Upper lobe of left lung (tissue), 6 donors: ENCODE measurements at regions not wholly inside any gene's neighbourhood (a gene's known extent, or its start where the extent isn't known, plus 50 kb on each side); places are given as distances from the start of the nearest gene placed in this dataset.

Experiments
- ATAC-seq, 2 donors: fragments of 200-7000 bp; cut with Tn5 transposase; one replicate each; pipeline ENCODE4 v1.9.1; 2022; ENCODE audit warnings: mild to moderate bottlenecking in 2 of 2, moderate library complexity in 2 of 2; ENCODE audit not compliant: low FRiP score in 2 of 2
- DNase-seq, 2 donors: peaks; one replicate each; pipeline ENCODE4 v3.0.0-alpha.2; 2019 to 2020
- H3K27ac ChIP-seq, 4 donors: fragments of 200-600 bp; sonication (generic); one replicate each; pipeline ENCODE4 v1.5.1; 2016 to 2019
- H3K27me3 ChIP-seq, 4 donors: fragments of 200-600 bp; sonication (generic); one replicate each; pipeline ENCODE4 v1.5.1; 2017 to 2019
- H3K36me3 ChIP-seq, 4 donors: fragments of 200-600 bp; sonication (generic); one replicate each; pipeline ENCODE4 v1.5.1; 2016 to 2019
- H3K4me1 ChIP-seq, 4 donors: fragments of 200-600 bp; sonication (generic); one replicate each; pipeline ENCODE4 v1.5.1; 2018 to 2019
- H3K4me3 ChIP-seq, 4 donors: fragments of 200-600 bp; sonication (generic); one replicate each; pipeline ENCODE4 v1.5.1; 2017 to 2019; ENCODE audit warnings: mild to moderate bottlenecking in 2 of 4, moderate library complexity in 1 of 4
- H3K9me3 ChIP-seq, 4 donors: fragments of 200-600 bp; sonication (generic); one replicate each; pipeline ENCODE4 v1.5.1; 2018 to 2019
- CTCF ChIP-seq, 6 experiments: fragments of 450-650 bp in 4 of 6; fragments of 200-600 bp in 2 of 6; sonication (generic) in 2 of 6; IDR thresholded peaks; one replicate each; pipeline ENCODE4 v1.5.1; 2016 to 2019; ENCODE audit warnings: antibody characterized with exemption in 6 of 6
- EP300 ChIP-seq, 4 donors: sonication (generic); formaldehyde crosslinking; IDR thresholded peaks; one replicate each; pipeline ENCODE4 v1.5.1; 2017; ENCODE audit warnings: antibody characterized with exemption in 4 of 4, control low read depth in 2 of 4
- POLR2A ChIP-seq, 4 donors: fragments of 450-650 bp; IDR thresholded peaks; one replicate each; pipeline ENCODE4 v1.5.1; 2016 to 2017; ENCODE audit warnings: antibody characterized with exemption in 4 of 4, mild to moderate bottlenecking in 2 of 4
- POLR2AphosphoS5 ChIP-seq, 2 donors: sonication (generic); formaldehyde crosslinking; IDR thresholded peaks; one replicate each; pipeline ENCODE4 v1.5.1; 2017; ENCODE audit warnings: antibody characterized with exemption in 2 of 2
- WGBS, 2 donors: methylation state at CpG; one replicate each; pipeline ENCODE4 v1.1.5; 2017 to 2018; 5-methylcytosine and 5-hydroxymethylcytosine counted together
- donor health status: DM: no; HTN: no; CAD: no; lungs with moderate emphysema.
- donor health status: DM: no; HTN: yes; CAD: no; lungs with severe emphysema.

GRCh38 chr1:234864116-234864515, 254.1 kb upstream of the IRF2BP2 start:
- Histone ChIP-seq H3K27ac (peak overlapping the region in 3 of 4 donors; percentile 44 to 77 (median 75)), H3K36me3 (no peaks in the 10 kb centered on the region), H3K9me3 (no peaks in the 10 kb centered on the region), H3K27me3 (no peaks in the 10 kb centered on the region), H3K4me3 (no peak overlapping the region), H3K4me1 (peaks cover 9 to 40% (median 25%) of the 10 kb centered on the region in 4 donors)
- DNase-seq: no peak
- 92 to 95% methylated on average over 3 of the region's 3 CpGs for WGBS, 2 donors
- no peak for ATAC-seq
- no peak for TF ChIP-seq EP300 (IDR thresholded peaks at IDR 0.05)
- no peak for TF ChIP-seq POLR2A (IDR thresholded peaks at IDR 0.05)
- TF ChIP-seq POLR2AphosphoS5 (IDR thresholded peaks at IDR 0.05): no peak
- TF ChIP-seq CTCF (IDR thresholded peaks at IDR 0.05): no peak

- Histone ChIP-seq H3K27me3 (no peaks in the 10 kb centered on the region), H3K27ac (peak overlapping the region; percentile 36 to 77 (median 60)), H3K4me3 (no peak overlapping the region), H3K4me1 (peaks cover 9 to 40% (median 25%) of the 10 kb centered on the region in 4 donors), H3K9me3 (no peaks in the 10 kb centered on the region), H3K36me3 (no peaks in the 10 kb centered on the region)
- no peak for TF ChIP-seq POLR2AphosphoS5 (IDR thresholded peaks at IDR 0.05)
- no peak for TF ChIP-seq POLR2A (IDR thresholded peaks at IDR 0.05)
- no peak for TF ChIP-seq CTCF (IDR thresholded peaks at IDR 0.05)
- TF ChIP-seq EP300 (IDR thresholded peaks at IDR 0.05): no peak
- ATAC-seq: peak in 1 of 2 donors; percentile 78
- 82 to 95% methylated on average over 6 of the region's 6 CpGs for WGBS, 2 donors
- no peak for DNase-seq
Measured at GRCh38 chr1:234863551-234863971, 253.6 kb upstream of the IRF2BP2 start.

- ATAC-seq (peak; percentile 38 to 57), DNase-seq (peak in 1 of 2 donors; percentile 56)
- peaks cover 9 to 39% (median 25%) of the 10 kb centered on the region in 4 donors for H3K4me1 ChIP-seq
- peak overlapping the region; percentile 44 to 77 (median 70) for H3K27ac ChIP-seq
- H3K36me3 ChIP-seq: no peaks in the 10 kb centered on the region
- TF ChIP-seq EP300 (IDR thresholded peaks at IDR 0.05) (peak in 2 of 4 donors; percentile 41 to 45), POLR2AphosphoS5 (IDR thresholded peaks at IDR 0.05) (peak; percentile 40 to 64), CTCF (IDR thresholded peaks at IDR 0.05) (no peak), POLR2A (IDR thresholded peaks at IDR 0.05) (peak in 1 of 4 donors; percentile 28)
- no peak overlapping the region for H3K4me3 ChIP-seq
- 28 to 50% methylated on average over 5 to 13 of the region's 13 CpGs for whole genome bisulfite sequencing, 2 donors
- no peaks in the 10 kb centered on the region for H3K27me3 ChIP-seq
- no peaks in the 10 kb centered on the region for H3K9me3 ChIP-seq
Measured at GRCh38 chr1:234862944-234863515, 253.1 kb upstream of the IRF2BP2 start.

GRCh38 chr1:234862360-234862943, 252.5 kb upstream of the IRF2BP2 start:
- no peak for ATAC-seq
- peaks cover 9 to 34% (median 22%) of the 10 kb centered on the region in 4 donors for H3K4me1 ChIP-seq
- no peak for DNase-seq
- H3K36me3 ChIP-seq: no peaks in the 10 kb centered on the region
- H3K27me3 ChIP-seq: no peaks in the 10 kb centered on the region
- no peaks in the 10 kb centered on the region for H3K9me3 ChIP-seq
- no peak overlapping the region for H3K4me3 ChIP-seq
- TF ChIP-seq POLR2AphosphoS5 (IDR thresholded peaks at IDR 0.05): no peak
- TF ChIP-seq EP300 (IDR thresholded peaks at IDR 0.05): no peak
- no peak for TF ChIP-seq CTCF (IDR thresholded peaks at IDR 0.05)
- no peak for TF ChIP-seq POLR2A (IDR thresholded peaks at IDR 0.05)
- 55 to 83% methylated on average over 7 of the region's 7 CpGs for WGBS, 2 donors
- H3K27ac ChIP-seq: peak overlapping the region; percentile 44 to 77 (median 70)
